ENCODE measurements at regions not wholly inside any gene's neighbourhood (a gene's known extent, or its start where the extent isn't known, plus 50 kb on each side); places are given as distances from the start of the nearest gene placed in this dataset.

DNA sequence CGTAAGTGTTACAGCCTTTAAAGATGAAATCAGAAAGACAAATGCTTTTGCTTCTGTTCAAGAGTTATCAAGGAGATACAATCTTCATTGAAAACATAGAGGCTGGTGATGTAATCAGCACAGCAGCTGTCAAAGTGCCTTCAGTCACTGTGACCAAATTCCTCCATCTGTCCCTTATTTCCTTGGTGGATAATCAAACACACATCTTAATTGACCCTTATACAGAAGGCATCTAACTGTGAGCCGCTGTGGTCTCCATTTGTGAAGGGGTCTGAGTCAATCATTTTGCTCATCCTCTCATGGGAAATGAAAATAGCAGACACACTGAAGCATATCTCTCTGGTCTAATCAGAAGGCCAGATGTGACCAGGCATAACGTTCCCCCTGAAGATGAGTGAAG is 130.1 kb upstream of the TLR4 start:
- in situ Hi-C loops (cut with MboI) (no loop called here), intact Hi-C loops (cut with micrococcal nuclease; ENCODE audit: unreplicated experiment) (no loop called here)
- Histone ChIP-seq H3K36me3 (ENCODE audit: control insufficient read depth in 2 of 2, insufficient read depth in 2 of 2, low read length in 1 of 2) (no peaks in the 10 kb centered on the region), H2AFZ (ENCODE audit: control insufficient read depth, low read depth, low read length) (no peak overlapping the region), H3K4me3 (no peak overlapping the region), H3K27me3 (replicated peaks in 1 of 2; ENCODE audit: control insufficient read depth in 2 of 2, insufficient read depth in 2 of 2, low read length in 1 of 2) (no peaks in the 10 kb centered on the region), H3K9ac (ENCODE audit: control insufficient read depth, insufficient read depth, low read length) (no peak overlapping the region), H3K9me3 (replicated peaks; ENCODE audit: control insufficient read depth, insufficient read depth, low read length) (no peaks in the 10 kb centered on the region), H3K27ac (ENCODE audit: control insufficient read depth, insufficient read depth) (no peak overlapping the region), H3K79me2 (ENCODE audit: control insufficient read depth, insufficient read depth, low read length) (no peaks in the 10 kb centered on the region), H4K20me1 (ENCODE audit: control insufficient read depth, insufficient read depth) (no peaks in the 10 kb centered on the region), H3K4me2 (ENCODE audit: control insufficient read depth, insufficient read depth) (no peak overlapping the region), H3K4me1 (ENCODE audit: control insufficient read depth, insufficient read depth, low read length) (no peaks in the 10 kb centered on the region)
- 2% methylated on average over 3 of the region's 3 CpGs for WGBS (ENCODE audit: insufficient coverage, insufficient replicate concordance, low lambda C conversion rate, missing lambda C conversion rate)
- no peak for FAIRE-seq
- ChIA-PET POLR2A (no interaction called here), SMC1A (ENCODE audit: uncharacterized antibody, unreplicated experiment) (no interaction called here), CTCF (interaction anchor here (0.6 kb wide), 1 partner anchor 1570 kb away, joined by 3 read pairs; no protein-coding TSS in a partner anchor), RAD21 (ENCODE audit: unreplicated experiment) (no interaction called here)
- ATAC-seq: no peak
- no peak for DNase-seq (ENCODE audit: low read depth, low spot score)
- no TSS peak for BruUV-seq (replicated peaks)
- TF ChIP-seq ESRRA (IDR thresholded peaks at IDR 0.05; ENCODE audit: low read length) (no peak), PAX5 (IDR thresholded peaks at IDR 0.05; ENCODE audit: borderline replicate concordance, low read depth, low read length) (no peak), IRF5 (IDR thresholded peaks at IDR 0.05; ENCODE audit: borderline replicate concordance) (no peak), IRF4 (IDR thresholded peaks at IDR 0.05; ENCODE audit: low read depth, low read length) (no peak), ZBTB33 (IDR thresholded peaks at IDR 0.05) (no peak), KLF5 (IDR thresholded peaks at IDR 0.05; ENCODE audit: partially characterized antibody) (no peak), ZBTB4 (CRISPR knock-in tag; IDR thresholded peaks at IDR 0.05) (no peak), KDM1A (IDR thresholded peaks at IDR 0.05; ENCODE audit: borderline replicate concordance) (no peak), TBL1XR1 (IDR thresholded peaks at IDR 0.05; ENCODE audit: low read depth, low read length) (no peak), MYC (IDR thresholded peaks at IDR 0.05; ENCODE audit: insufficient read depth, insufficient read length, insufficient replicate concordance, low read length, severe bottlenecking) (no peak), FOXM1 (IDR thresholded peaks at IDR 0.05; ENCODE audit: low read depth, low read length) (no peak), TARDBP (IDR thresholded peaks at IDR 0.05; ENCODE audit: borderline replicate concordance) (no peak), E2F8 (IDR thresholded peaks at IDR 0.05; ENCODE audit: low read depth, partially characterized antibody) (no peak)
- TF ChIP-seq, protein P1, sequence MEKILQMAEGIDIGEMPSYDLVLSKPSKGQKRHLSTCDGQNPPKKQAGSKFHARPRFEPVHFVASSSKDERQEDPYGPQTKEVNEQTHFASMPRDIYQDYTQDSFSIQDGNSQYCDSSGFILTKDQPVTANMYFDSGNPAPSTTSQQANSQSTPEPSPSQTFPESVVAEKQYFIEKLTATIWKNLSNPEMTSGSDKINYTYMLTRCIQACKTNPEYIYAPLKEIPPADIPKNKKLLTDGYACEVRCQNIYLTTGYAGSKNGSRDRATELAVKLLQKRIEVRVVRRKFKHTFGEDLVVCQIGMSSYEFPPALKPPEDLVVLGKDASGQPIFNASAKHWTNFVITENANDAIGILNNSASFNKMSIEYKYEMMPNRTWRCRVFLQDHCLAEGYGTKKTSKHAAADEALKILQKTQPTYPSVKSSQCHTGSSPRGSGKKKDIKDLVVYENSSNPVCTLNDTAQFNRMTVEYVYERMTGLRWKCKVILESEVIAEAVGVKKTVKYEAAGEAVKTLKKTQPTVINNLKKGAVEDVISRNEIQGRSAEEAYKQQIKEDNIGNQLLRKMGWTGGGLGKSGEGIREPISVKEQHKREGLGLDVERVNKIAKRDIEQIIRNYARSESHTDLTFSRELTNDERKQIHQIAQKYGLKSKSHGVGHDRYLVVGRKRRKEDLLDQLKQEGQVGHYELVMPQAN (conservative IDR thresholded peaks at IDR 0.05): no peak
